Skeletal muscle cell (primary cell): ENCODE measurements at regions not wholly inside any gene's neighbourhood (a gene's known extent, or its start where the extent isn't known, plus 50 kb on each side); places are given as distances from the start of the nearest gene placed in this dataset.
"Not testable (repeated sequence)": the region's sequence is repeated elsewhere in the genome, so short reads cannot be mapped to it uniquely, and the experiment has no call there.

Source experiments
- DNase-seq: peaks from one replicate; pipeline ENCODE4 v3.0.0-alpha.2; 2010; ENCODE audit warnings: low read depth
- H3K4me3 ChIP-seq: 2 replicates; pipeline ENCODE4 v1.5.1; 2011; ENCODE audit warnings: low read depth, mild to moderate bottlenecking, control low read depth, low read length, moderate library complexity

DNA sequence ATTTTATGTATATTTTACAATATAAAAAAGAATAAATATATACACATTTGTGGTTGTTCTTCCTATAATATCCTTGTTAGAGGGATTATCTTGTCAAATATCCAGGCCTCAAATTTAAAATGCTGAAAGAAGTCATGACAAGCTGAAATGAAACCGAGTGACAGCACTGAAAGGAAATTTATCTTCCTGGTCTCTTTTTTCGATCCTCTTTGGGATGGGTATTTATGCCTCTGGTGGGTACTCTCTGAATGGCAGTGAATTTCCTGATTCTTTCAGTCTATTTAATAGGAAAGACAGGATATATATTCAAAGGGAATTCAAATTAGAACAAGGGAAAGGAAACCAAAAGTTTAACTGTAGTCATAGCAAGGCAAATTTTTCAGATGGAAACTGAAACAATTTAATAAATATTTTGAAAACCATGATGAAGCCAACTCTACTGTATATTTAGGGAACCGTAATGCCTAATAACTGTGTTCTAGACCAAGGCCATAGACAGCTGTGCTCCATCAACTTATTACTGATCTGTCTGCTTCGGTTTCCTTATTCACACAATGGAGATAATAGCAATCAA lies 97.9 kb downstream of the DLEU7 start:
- DNase-seq, result no peak

DNA sequence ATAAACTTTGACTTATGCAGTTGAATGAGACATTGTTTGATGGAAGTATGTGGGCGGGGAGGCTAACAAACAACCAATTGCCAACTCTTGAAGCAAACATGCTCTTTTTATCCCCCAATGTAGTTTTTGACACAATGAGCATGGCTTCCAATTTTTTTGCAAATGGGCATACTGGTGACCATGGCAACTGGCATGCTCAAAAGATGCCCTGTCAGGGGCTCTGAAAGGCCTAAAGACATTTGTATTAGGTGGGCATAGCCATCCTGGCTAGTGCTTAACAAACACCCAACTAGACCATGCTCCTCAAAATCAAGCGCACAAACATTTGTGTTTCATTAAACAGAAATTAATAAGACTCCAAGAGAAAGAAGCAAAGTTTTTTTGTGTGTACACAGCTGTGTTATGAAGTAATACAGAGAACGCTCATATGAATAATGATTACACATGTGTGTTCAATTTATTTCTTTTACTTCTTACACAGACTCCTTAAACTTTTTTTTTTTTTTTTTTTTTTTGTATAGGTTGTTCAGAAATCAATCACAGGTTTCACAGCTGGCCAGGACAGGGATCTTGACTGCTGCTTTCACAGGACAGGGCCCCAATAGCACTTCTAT lies 95.6 kb downstream of the DLEU7 start:
- no peak overlapping the region for H3K4me3 ChIP-seq
- no peak for DNase-seq

More for the DNA sequence above, 97.9 kb downstream of the DLEU7 start:
- no peak overlapping the region for H3K4me3 ChIP-seq

DNA sequence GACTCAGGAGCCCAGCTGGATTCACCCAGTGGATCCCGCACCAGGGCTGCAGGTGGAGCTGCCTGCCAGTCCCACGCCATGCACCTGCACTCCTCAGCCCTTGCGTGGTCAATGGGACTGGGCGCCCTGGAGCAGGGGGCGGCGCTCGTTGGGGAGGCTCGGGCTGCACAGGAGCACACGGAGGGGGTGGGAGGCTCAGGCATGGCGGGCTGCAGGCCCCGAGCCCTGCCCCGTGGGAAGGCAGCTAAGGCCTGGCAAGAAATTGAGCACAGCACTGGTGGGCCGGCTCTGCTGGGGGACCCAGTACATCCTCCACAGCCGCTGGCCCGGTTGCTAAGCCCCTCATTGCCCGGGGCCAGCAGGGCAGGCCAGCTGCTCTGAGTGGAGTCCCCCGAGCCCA lies 90.3 kb downstream of the DLEU7 start:
- H3K4me3 ChIP-seq, DNase-seq: not testable (repeated sequence)

DNA sequence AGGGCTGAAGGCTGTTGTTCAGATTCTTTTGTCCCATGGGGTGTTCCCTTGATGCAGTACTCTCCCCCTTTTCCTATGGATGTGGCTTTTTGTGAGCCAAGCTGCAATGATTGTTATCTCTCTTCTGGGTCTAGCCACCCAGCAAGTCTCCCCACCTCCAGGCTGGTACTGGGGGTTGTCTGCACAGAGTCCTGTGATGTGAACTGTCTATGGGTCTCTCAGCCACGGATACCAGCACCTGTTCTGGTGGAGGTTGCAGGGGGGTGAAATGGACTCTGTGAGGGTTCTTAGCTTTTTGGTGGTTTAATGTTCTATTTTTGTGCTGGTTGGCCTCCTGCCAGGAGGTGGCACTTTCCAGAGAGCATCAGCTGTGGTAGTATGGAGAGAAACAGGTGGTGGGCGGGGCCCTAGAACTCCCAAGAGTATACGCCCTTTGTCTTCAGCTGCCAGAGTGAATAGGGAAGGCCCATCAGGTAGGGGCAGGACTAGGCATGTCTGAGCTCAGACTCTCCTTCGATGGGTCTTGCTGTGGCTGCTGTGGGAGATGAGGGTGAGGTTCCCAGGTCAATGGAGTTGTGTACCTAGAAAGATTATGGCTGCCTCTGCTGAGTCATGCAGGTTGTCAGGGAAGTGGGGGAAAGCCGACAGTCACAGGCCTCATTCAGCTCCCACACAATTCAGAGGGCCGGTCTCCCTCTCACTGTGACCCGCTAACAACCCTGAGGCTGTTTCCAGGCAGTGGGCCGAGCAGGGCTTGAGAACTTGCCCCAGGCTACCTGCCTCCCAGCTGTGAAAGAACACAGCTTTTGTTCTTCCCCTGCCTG lies 87.4 kb downstream of the DLEU7 start:
- not testable (repeated sequence) for H3K4me3 ChIP-seq, DNase-seq

DNA sequence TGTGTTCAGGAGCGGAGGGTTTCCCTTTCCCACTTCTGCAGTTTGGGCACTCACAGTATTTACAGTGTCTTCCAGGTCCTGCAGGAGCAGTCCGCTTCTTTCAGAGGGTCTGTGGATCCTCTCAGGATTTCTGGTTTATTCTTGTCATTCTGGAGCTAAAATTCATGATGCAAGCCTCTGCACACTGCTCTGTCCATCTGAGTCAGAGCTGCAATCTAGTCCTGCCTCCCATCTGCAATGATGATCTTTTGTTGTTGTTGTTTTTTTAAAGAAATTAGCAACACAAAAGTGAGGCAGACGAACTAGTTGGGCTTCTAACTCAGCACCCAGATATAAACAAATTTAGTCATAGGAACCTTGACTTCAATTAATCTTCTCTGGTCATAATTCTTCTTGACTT lies 86.5 kb downstream of the DLEU7 start:
- no peak overlapping the region for H3K4me3 ChIP-seq
- no peak for DNase-seq

DNA sequence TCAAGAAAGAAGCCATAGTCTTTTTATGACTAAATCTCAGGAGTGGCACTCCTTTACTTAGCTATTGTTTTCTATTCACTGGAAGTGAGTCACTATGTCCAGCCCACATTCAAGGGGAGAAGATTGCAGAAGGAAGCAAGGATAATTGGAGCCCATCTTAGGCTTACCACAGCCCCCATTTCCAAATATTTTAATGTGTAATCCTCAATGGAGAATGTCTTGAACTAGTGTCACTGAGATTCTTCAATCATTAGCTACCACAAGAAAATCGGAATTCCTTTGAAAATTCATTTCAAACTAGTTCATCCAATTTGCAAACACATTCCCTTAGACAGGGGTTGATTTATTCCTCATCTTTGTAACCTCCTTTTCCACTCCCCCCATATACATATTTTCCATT lies 84.7 kb downstream of the DLEU7 start:
- no peak for DNase-seq
- no peak overlapping the region for H3K4me3 ChIP-seq

DNA sequence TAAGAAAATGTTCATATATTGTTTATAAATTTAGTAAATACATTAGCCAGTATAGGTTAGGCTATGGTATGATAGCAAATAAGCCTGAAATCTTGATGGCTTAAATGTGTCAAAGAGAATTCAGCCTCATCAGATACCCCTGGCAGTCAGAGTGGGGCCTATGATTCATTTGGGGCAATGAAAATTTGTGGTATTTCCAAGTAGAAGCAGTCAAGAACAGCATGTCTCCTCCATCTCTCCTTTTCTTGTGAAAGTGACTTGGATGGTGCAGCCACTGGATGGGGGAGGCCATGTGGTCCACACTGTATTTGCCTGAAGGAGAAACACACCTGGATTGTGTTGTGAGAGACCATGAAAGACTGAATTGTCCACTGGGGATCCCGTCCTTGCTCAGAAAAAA lies 82.7 kb downstream of the DLEU7 start:
- DNase-seq, result no peak
- no peak overlapping the region for H3K4me3 ChIP-seq

DNA sequence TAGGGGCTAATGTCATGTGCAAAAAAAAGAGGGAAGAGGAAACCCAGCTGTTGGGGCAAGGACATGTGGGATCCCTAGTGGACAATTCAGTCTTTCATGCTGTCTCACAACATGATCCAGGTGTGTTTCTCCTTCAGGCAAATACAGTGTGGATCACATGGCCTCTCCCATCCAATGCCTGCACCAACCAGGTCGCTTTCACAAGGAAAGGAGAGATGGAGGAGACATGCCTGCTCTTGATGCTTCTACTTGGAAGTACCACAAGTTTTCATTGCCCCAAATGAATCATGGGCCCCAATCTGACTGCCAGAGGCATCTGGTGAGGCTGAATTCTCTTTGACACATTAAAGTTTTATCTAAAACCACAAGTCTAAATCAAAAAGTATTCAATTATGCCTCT lies 82.1 kb downstream of the DLEU7 start:
- no peak for DNase-seq

DNA sequence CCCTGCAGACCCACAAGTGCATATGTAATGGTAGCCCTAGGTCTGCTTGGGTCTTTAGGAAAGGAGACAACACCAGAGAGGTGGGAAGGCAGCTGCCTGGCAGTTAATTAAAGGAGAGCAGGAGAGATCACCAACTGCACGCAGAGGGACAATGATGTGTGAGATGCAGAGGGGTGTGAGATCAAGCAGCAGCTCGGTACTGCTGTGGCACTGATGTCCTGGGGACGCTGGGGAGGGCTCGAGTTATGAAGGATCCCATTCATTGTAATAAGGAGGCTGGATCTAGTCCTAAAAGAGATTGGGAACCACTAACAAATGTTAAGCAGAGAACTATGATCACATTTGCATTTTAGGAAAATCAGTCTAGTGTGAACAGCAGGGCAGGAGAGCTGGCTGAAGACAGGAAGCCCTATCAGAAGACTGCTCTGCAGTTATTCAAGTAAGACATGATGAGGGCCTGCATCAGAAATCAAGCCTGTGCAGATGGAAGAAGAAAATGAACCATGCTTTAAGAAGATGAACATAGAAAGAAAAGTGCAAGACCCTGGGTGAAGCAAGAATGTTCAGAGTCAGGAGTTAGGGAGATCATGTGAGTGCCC lies 80.4 kb downstream of the DLEU7 start:
- no peak overlapping the region for H3K4me3 ChIP-seq
- no peak for DNase-seq

More for the DNA sequence above, 82.1 kb downstream of the DLEU7 start:
- no peak overlapping the region for H3K4me3 ChIP-seq

DNA sequence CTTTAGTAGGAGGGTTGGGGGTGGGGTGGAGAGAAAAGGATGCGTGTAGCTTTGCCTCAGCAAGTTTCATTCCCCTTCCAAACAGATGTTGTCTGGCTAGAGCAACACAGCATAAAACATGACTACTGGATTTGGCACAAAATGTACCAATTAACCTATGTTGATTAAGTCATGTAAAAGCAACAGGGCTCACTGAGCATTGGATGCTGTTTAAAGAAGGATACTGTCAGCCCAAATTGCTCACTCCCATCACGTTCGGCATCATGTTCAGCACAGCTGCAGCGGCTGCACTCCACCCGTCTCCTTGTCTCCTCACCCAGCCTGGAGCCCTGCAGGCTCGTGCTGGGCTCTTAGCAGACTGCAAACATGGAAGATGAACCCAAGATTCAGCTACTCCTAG lies 77.5 kb downstream of the DLEU7 start:
- no peak overlapping the region for H3K4me3 ChIP-seq
- peak; percentile 69 for DNase-seq

DNA sequence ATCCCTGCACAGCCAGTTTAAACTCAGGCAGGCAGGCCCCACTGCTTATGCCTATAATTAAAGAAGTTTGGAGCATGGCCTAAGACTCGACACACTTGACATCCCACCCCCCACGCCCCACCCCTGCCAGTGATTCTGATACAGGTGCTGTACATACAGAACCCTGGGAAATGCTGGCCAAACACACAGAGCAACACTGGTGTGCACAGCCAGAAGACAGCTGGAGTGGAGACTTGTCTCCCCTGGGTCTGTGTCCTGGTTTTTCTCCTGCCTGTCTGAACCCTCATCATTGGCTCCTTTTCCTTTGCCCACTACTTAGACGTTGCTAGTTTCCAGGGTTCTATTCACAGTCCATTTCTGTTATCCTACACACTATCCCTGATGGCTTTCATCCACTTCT lies 76.8 kb downstream of the DLEU7 start:
- DNase-seq, result no peak
- H3K4me3 ChIP-seq, result no peak overlapping the region

DNA sequence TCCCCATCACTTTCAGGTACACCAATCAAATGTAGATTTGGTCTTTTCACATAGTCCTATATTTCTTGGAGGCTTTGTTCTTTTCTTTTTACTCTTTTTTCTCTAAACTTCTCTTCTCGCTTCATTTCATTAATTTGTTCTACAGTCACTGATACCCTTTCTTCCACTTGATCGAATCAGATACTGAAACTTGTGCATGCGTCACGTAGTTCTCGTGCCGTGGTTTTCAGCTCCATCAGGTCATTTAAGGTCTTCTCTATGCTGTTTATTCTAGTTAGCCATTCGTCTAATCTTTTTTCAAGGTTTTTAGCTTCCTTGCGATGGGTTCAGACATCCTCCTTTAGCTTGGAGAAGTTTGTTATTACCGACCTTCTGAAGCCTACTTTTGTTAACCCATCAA lies 70.6 kb downstream of the DLEU7 start:
- H3K4me3 ChIP-seq, result not testable (repeated sequence)

More for the DNA sequence above, 70.6 kb downstream of the DLEU7 start:
- DNase-seq, result not testable (repeated sequence)
